ENCODE measurements at regions not wholly inside any gene's neighbourhood (a gene's known extent, or its start where the extent isn't known, plus 50 kb on each side); places are given as distances from the start of the nearest gene placed in this dataset.

GRCh38 chr11:106565326-106565725 lies 452.9 kb downstream of the GUCY1A2 start:
- TF ChIP-seq CTCF (IDR thresholded peaks at IDR 0.05) = no peak
- TF ChIP-seq POLR2AphosphoS5 (IDR thresholded peaks at IDR 0.05) = no peak

Data from breast epithelium (tissue), 3 donors.